Hepatocyte (in vitro differentiated cells): ENCODE measurements at regions not wholly inside any gene's neighbourhood (a gene's known extent, or its start where the extent isn't known, plus 50 kb on each side); places are given as distances from the start of the nearest gene placed in this dataset.

Experiments
- DNase-seq: peaks from one replicate; pipeline ENCODE4 v3.0.0-alpha.2; 2016; ENCODE audit warnings: low spot score
- H2AFZ ChIP-seq: fragments of 200-600 bp; sonication (generic); 2 replicates; pipeline ENCODE4 v1.6.0; 2016; ENCODE audit warnings: antibody characterized with exemption, mild to moderate bottlenecking
- H3K27ac ChIP-seq: fragments of 200-600 bp; sonication (generic); 2 replicates; pipeline ENCODE4 v1.5.1; 2016; ENCODE audit warnings: mild to moderate bottlenecking
- H3K27me3 ChIP-seq: fragments of 200-600 bp; sonication (generic); 2 replicates; pipeline ENCODE4 v1.6.1; 2016
- H3K36me3 ChIP-seq: fragments of 200-600 bp; sonication (generic); replicated peaks from 2 replicates; pipeline ENCODE4 v1.5.1; 2016; ENCODE audit warnings: low read depth; ENCODE audit not compliant: insufficient read depth
- H3K4me1 ChIP-seq: fragments of 200-600 bp; sonication (generic); 2 replicates; pipeline ENCODE4 v1.5.1; 2016; ENCODE audit warnings: mild to moderate bottlenecking, moderate library complexity; ENCODE audit not compliant: insufficient read depth
- H3K4me2 ChIP-seq: fragments of 200-600 bp; sonication (generic); 2 replicates; pipeline ENCODE4 v1.6.0; 2016
- H3K4me3 ChIP-seq: fragments of 200-600 bp; sonication (generic); 2 replicates; pipeline ENCODE4 v1.5.1; 2016; ENCODE audit warnings: mild to moderate bottlenecking
- H3K79me2 ChIP-seq: fragments of 200-600 bp; sonication (generic); 2 replicates; pipeline ENCODE4 v1.6.0; 2017; ENCODE audit warnings: mild to moderate bottlenecking
- H3K9me2 ChIP-seq: fragments of 200-600 bp; sonication (generic); replicated peaks from 2 replicates; pipeline ENCODE4 v1.6.0; 2017; ENCODE audit warnings: mild to moderate bottlenecking; ENCODE audit not compliant: insufficient read depth
- H3K9me3 ChIP-seq: fragments of 200-600 bp; sonication (generic); 2 replicates; pipeline ENCODE4 v1.5.1; 2016; ENCODE audit warnings: low read depth, mild to moderate bottlenecking
- H4K20me1 ChIP-seq: fragments of 200-600 bp; sonication (generic); 2 replicates; pipeline ENCODE4 v1.6.0; 2016; ENCODE audit warnings: mild to moderate bottlenecking; ENCODE audit not compliant: insufficient read depth, poor library complexity, severe bottlenecking
- CTCF ChIP-seq: fragments of 200-600 bp; sonication (generic); IDR thresholded peaks from 2 replicates; pipeline ENCODE4 v1.5.1; 2016; ENCODE audit warnings: antibody characterized with exemption, mild to moderate bottlenecking; ENCODE audit not compliant: poor library complexity
- EZH2 ChIP-seq: fragments of 200-600 bp; sonication (generic); IDR thresholded peaks from 2 replicates; pipeline ENCODE4 v1.6.1; 2016; ENCODE audit warnings: antibody characterized with exemption, mild to moderate bottlenecking, borderline replicate concordance
- EZH2phosphoT487 ChIP-seq: fragments of 200-600 bp; sonication (generic); IDR thresholded peaks from one replicate; pipeline ENCODE4 v1.6.1; 2018; ENCODE audit warnings: antibody characterized with exemption, mild to moderate bottlenecking, low read depth, moderate library complexity; ENCODE audit not compliant: unreplicated experiment, severe bottlenecking
- WGBS: methylation state at CpG from one replicate; pipeline ENCODE4 v1.1.6; 2016; ENCODE audit warnings: low lambda C conversion rate; ENCODE audit errors: missing lambda C conversion rate; 5-methylcytosine and 5-hydroxymethylcytosine counted together

GRCh38 chrX:21176921-21177571 lies 197.2 kb upstream of the CNKSR2 start:
- H3K4me2 ChIP-seq = no peak overlapping the region
- peak; percentile 9 for DNase-seq
- no peaks in the 10 kb centered on the region for H3K9me2 ChIP-seq

GRCh38 chrX:21181232-21181853 lies 192.9 kb upstream of the CNKSR2 start:
- Histone ChIP-seq H4K20me1 (no peaks in the 10 kb centered on the region), H2AFZ (no peak overlapping the region), H3K36me3 (no peaks in the 10 kb centered on the region)

More at GRCh38 chrX:21176921-21177571, 197.2 kb upstream of the CNKSR2 start:
- WGBS = 50% methylated on average over 5 of the region's 5 CpGs
- no peaks in the 10 kb centered on the region for H3K27me3 ChIP-seq
- H3K9me3 ChIP-seq = no peaks in the 10 kb centered on the region
- no peaks in the 10 kb centered on the region for H4K20me1 ChIP-seq
- no peaks in the 10 kb centered on the region for H3K79me2 ChIP-seq
- no peak overlapping the region for H3K27ac ChIP-seq
- H3K4me1 ChIP-seq = no peaks in the 10 kb centered on the region
- no peak overlapping the region for H2AFZ ChIP-seq
- TF ChIP-seq EZH2phosphoT487 (no peak), EZH2 (no peak), CTCF (no peak)
- no peak overlapping the region for H3K4me3 ChIP-seq
- H3K36me3 ChIP-seq = no peaks in the 10 kb centered on the region

GRCh38 chrX:21193196-21193595 lies 181.0 kb upstream of the CNKSR2 start:
- no peak for DNase-seq
- TF ChIP-seq CTCF = no peak
- TF ChIP-seq EZH2 = no peak
- TF ChIP-seq EZH2phosphoT487 = no peak

More at GRCh38 chrX:21181232-21181853, 192.9 kb upstream of the CNKSR2 start:
- Histone ChIP-seq H3K27me3 (no peaks in the 10 kb centered on the region), H3K9me3 (no peaks in the 10 kb centered on the region), H3K27ac (no peak overlapping the region), H3K79me2 (no peaks in the 10 kb centered on the region), H3K4me1 (no peaks in the 10 kb centered on the region), H3K4me3 (no peak overlapping the region), H3K9me2 (no peaks in the 10 kb centered on the region), H3K4me2 (no peak overlapping the region)
- no peak for DNase-seq
- WGBS = 71% methylated on average over 2 of the region's 2 CpGs
- TF ChIP-seq EZH2 (no peak), CTCF (no peak), EZH2phosphoT487 (no peak)

More at GRCh38 chrX:21193196-21193595, 181.0 kb upstream of the CNKSR2 start:
- Histone ChIP-seq H4K20me1 (no peaks in the 10 kb centered on the region), H3K9me3 (no peaks in the 10 kb centered on the region), H3K4me2 (no peak overlapping the region), H3K4me3 (no peak overlapping the region), H3K36me3 (no peaks in the 10 kb centered on the region), H3K27ac (no peak overlapping the region), H3K4me1 (no peaks in the 10 kb centered on the region), H2AFZ (no peak overlapping the region), H3K27me3 (no peaks in the 10 kb centered on the region), H3K79me2 (no peaks in the 10 kb centered on the region), H3K9me2 (no peaks in the 10 kb centered on the region)
